ENCODE measurements at regions not wholly inside any gene's neighbourhood (a gene's known extent, or its start where the extent isn't known, plus 50 kb on each side); places are given as distances from the start of the nearest gene placed in this dataset.

DNA sequence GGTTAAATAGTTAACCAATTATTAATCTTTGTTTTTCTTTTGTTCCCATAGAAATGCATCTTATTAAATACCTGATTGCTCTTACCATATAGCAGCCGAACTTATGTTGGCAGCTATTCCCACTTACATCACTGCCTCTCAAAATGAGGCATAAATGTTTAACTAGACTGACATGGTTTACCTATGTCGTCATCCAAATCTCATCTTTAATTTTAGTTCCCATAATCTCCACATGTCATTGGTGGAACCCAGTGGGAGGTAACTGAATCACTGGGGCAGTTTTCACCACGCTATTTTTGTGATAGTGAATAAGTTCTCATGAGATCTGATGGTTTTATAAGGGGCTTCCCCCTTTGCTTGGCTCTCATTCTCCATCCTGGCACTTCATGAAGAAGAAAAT lies 499.2 kb upstream of the ATP2B1 start:
- H3K9me3 ChIP-seq (ENCODE audit: severe bottlenecking), result peaks cover 15% of the 10 kb centered on the region
- H3K4me3 ChIP-seq (ENCODE audit: low read depth, low read length), result no peak overlapping the region
- H3K27me3 ChIP-seq (ENCODE audit: insufficient read depth, low read depth, severe bottlenecking), result no peaks in the 10 kb centered on the region
- no peak overlapping the region for H3K27ac ChIP-seq
- no peaks in the 10 kb centered on the region for H3K36me3 ChIP-seq
- DNase-seq, result no peak
- TF ChIP-seq CTCF (IDR thresholded peaks at IDR 0.05; ENCODE audit: low read depth, low read length), result no peak

DNA sequence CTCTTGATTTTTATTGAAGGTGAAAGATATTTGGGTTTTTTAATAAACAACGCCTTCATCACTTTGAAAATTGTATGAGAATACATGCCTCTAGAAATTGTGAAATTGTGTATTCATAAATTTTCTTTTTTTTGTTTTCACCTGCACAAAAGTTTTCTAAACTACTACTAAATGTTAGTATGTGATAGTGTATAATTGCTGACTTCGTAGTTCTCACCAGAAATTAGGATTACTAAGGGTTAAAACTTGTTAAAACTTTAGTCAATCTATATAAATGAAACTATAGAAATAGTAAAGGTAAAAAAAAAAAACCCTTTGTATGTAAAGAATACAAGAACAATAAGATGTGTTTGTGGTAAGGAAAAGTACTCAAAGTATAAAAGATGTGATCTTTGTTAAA lies 496.5 kb upstream of the ATP2B1 start:
- H3K27ac ChIP-seq, result no peak overlapping the region
- TF ChIP-seq CTCF (IDR thresholded peaks at IDR 0.05; ENCODE audit: low read depth, low read length), result no peak

GRCh38 chr12:90203556-90203955 lies 494.9 kb upstream of the ATP2B1 start:
- H3K9me3 ChIP-seq (ENCODE audit: severe bottlenecking), result peaks cover 3% of the 10 kb centered on the region
- no peak overlapping the region for H3K4me3 ChIP-seq (ENCODE audit: low read depth, low read length)
- no peaks in the 10 kb centered on the region for H3K36me3 ChIP-seq
- no peak overlapping the region for H3K27ac ChIP-seq
- DNase-seq, result no peak
- H3K27me3 ChIP-seq (ENCODE audit: insufficient read depth, low read depth, severe bottlenecking), result no peaks in the 10 kb centered on the region
- no peak for TF ChIP-seq CTCF (IDR thresholded peaks at IDR 0.05; ENCODE audit: low read depth, low read length)

More for the DNA sequence above, 496.5 kb upstream of the ATP2B1 start:
- Histone ChIP-seq H3K9me3 (ENCODE audit: severe bottlenecking) (peaks cover 15% of the 10 kb centered on the region), H3K27me3 (ENCODE audit: insufficient read depth, low read depth, severe bottlenecking) (no peaks in the 10 kb centered on the region), H3K4me3 (ENCODE audit: low read depth, low read length) (no peak overlapping the region), H3K36me3 (no peaks in the 10 kb centered on the region)
- DNase-seq, result no peak

GRCh38 chr12:90199006-90199405 lies 490.4 kb upstream of the ATP2B1 start:
- H3K27me3 ChIP-seq (ENCODE audit: insufficient read depth, low read depth, severe bottlenecking), result no peaks in the 10 kb centered on the region
- no peaks in the 10 kb centered on the region for H3K36me3 ChIP-seq
- no peak for DNase-seq
- no peak for TF ChIP-seq CTCF (IDR thresholded peaks at IDR 0.05; ENCODE audit: low read depth, low read length)
- no peak overlapping the region for H3K4me3 ChIP-seq (ENCODE audit: low read depth, low read length)
- no peaks in the 10 kb centered on the region for H3K9me3 ChIP-seq (ENCODE audit: severe bottlenecking)
- no peak overlapping the region for H3K27ac ChIP-seq

GRCh38 chr12:90193500-90193899 lies 484.9 kb upstream of the ATP2B1 start:
- no peaks in the 10 kb centered on the region for H3K9me3 ChIP-seq (ENCODE audit: severe bottlenecking)
- no peak overlapping the region for H3K4me3 ChIP-seq (ENCODE audit: low read depth, low read length)
- no peak for TF ChIP-seq CTCF (IDR thresholded peaks at IDR 0.05; ENCODE audit: low read depth, low read length)
- H3K27ac ChIP-seq, result no peak overlapping the region
- no peaks in the 10 kb centered on the region for H3K36me3 ChIP-seq
- H3K27me3 ChIP-seq (ENCODE audit: insufficient read depth, low read depth, severe bottlenecking), result no peaks in the 10 kb centered on the region
- no peak for DNase-seq

DNA sequence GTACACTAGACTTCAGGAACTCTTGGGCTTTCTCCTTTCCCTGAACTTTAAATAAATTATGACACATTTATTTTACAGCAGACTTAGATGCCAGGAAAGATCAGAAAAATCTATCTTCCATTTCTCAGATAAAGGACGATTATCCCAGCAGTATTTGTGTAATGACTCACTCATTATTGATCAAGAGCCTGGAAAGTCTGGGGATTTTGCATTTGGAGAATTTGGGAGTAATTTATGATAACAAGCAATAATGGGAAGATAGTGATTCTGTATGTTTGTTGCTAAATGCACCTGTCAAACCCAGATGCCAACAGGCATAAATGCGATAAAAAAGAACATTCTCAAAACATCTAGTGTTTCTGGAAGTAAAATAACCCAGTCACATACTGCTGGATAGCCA lies 480.2 kb upstream of the ATP2B1 start:
- Histone ChIP-seq H3K4me3 (ENCODE audit: low read depth, low read length) (no peak overlapping the region), H3K36me3 (no peaks in the 10 kb centered on the region), H3K9me3 (ENCODE audit: severe bottlenecking) (no peaks in the 10 kb centered on the region), H3K27ac (no peak overlapping the region), H3K27me3 (ENCODE audit: insufficient read depth, low read depth, severe bottlenecking) (no peaks in the 10 kb centered on the region)
- no peak for DNase-seq
- TF ChIP-seq CTCF (IDR thresholded peaks at IDR 0.05; ENCODE audit: low read depth, low read length), result no peak
